ENCODE measurements at regions not wholly inside any gene's neighbourhood (a gene's known extent, or its start where the extent isn't known, plus 50 kb on each side); places are given as distances from the start of the nearest gene placed in this dataset.
A peak's percentile ranks its signal among the peaks of the same experiment; 100 is the strongest.
"Not testable (repeated sequence)": the region's sequence is repeated elsewhere in the genome, so short reads cannot be mapped to it uniquely, and the experiment has no call there.

- Mint-ChIP-seq H3K27me3 (ENCODE audit: insufficient read depth, unreplicated experiment) (peaks cover 25% of the 10 kb centered on the region), H3K4me1 (ENCODE audit: insufficient read depth, unreplicated experiment) (peaks cover 6% of the 10 kb centered on the region), H3K27ac (ENCODE audit: low read depth, unreplicated experiment) (no peak overlapping the region), H3K9me3 (ENCODE audit: unreplicated experiment) (no peaks in the 10 kb centered on the region), H3K4me3 (ENCODE audit: unreplicated experiment) (peak overlapping the region; percentile 50), H3K36me3 (ENCODE audit: insufficient read depth, unreplicated experiment) (no peaks in the 10 kb centered on the region)
- no TSS peak for BruUV-seq (replicated peaks)
- no peak for DNase-seq (ENCODE audit: unreplicated experiment)
- no peak for TF ChIP-seq CTCF (IDR thresholded peaks at IDR 0.05; ENCODE audit: unreplicated experiment)
- ChIA-PET CTCF (no interaction called here), POLR2A (interaction anchor here (0.5 to 0.6 kb wide), 2 partner anchors 10 to 130 kb away, joined by 3 read pairs; no protein-coding TSS in a partner anchor)
- intact Hi-C loops (cut with micrococcal nuclease): no loop called here
Measured at GRCh38 chr7:39855325-39855674, 94.8 kb upstream of the CDK13 start.

GRCh38 chr7:39863675-39864322 is 86.3 kb upstream of the CDK13 start:
- DNase-seq (ENCODE audit: unreplicated experiment): peak; percentile 38
- H3K27ac Mint-ChIP-seq (ENCODE audit: low read depth, unreplicated experiment); H3K27me3 Mint-ChIP-seq (ENCODE audit: insufficient read depth, unreplicated experiment); intact Hi-C loops (cut with micrococcal nuclease); H3K9me3 Mint-ChIP-seq (ENCODE audit: unreplicated experiment); H3K4me1 Mint-ChIP-seq (ENCODE audit: insufficient read depth, unreplicated experiment); BruUV-seq (replicated peaks); H3K36me3 Mint-ChIP-seq (ENCODE audit: insufficient read depth, unreplicated experiment); H3K4me3 Mint-ChIP-seq (ENCODE audit: unreplicated experiment): not testable (repeated sequence)
- TF ChIP-seq CTCF (IDR thresholded peaks at IDR 0.05; ENCODE audit: unreplicated experiment): peak; percentile 19
- ChIA-PET POLR2A (interaction anchor here (0.6 kb wide), 1 partner anchor 189 kb away, joined by 3 read pairs; no protein-coding TSS in a partner anchor), CTCF (interaction anchor here (0.7 kb wide), 1 partner anchor 29 kb away, joined by 3 read pairs; no protein-coding TSS in a partner anchor)

- H3K9me3 Mint-ChIP-seq (ENCODE audit: unreplicated experiment); BruUV-seq (replicated peaks); POLR2A ChIA-PET; DNase-seq (ENCODE audit: unreplicated experiment); H3K36me3 Mint-ChIP-seq (ENCODE audit: insufficient read depth, unreplicated experiment); H3K4me3 Mint-ChIP-seq (ENCODE audit: unreplicated experiment); CTCF ChIA-PET; H3K27ac Mint-ChIP-seq (ENCODE audit: low read depth, unreplicated experiment); H3K27me3 Mint-ChIP-seq (ENCODE audit: insufficient read depth, unreplicated experiment); intact Hi-C loops (cut with micrococcal nuclease); H3K4me1 Mint-ChIP-seq (ENCODE audit: insufficient read depth, unreplicated experiment): not testable (repeated sequence)
Measured at GRCh38 chr7:39869888-39870522, 80.1 kb upstream of the CDK13 start.

GRCh38 chr7:39871610-39872009 is 78.4 kb upstream of the CDK13 start:
- DNase-seq (ENCODE audit: unreplicated experiment); H3K36me3 Mint-ChIP-seq (ENCODE audit: insufficient read depth, unreplicated experiment); H3K9me3 Mint-ChIP-seq (ENCODE audit: unreplicated experiment); H3K4me3 Mint-ChIP-seq (ENCODE audit: unreplicated experiment); H3K27ac Mint-ChIP-seq (ENCODE audit: low read depth, unreplicated experiment); H3K4me1 Mint-ChIP-seq (ENCODE audit: insufficient read depth, unreplicated experiment); BruUV-seq (replicated peaks); CTCF ChIA-PET; intact Hi-C loops (cut with micrococcal nuclease): not testable (repeated sequence)
- H3K27me3 Mint-ChIP-seq (ENCODE audit: insufficient read depth, unreplicated experiment): peaks cover 20% of the 10 kb centered on the region
- POLR2A ChIA-PET: interaction anchor here (0.7 kb wide), 1 partner anchor 16 kb away, joined by 3 read pairs; no protein-coding TSS in a partner anchor

GRCh38 chr7:39880556-39880955 is 69.5 kb upstream of the CDK13 start:
- H3K4me1 Mint-ChIP-seq (ENCODE audit: insufficient read depth, unreplicated experiment): peaks cover 8% of the 10 kb centered on the region
- peak overlapping the region; percentile 57 for H3K27ac Mint-ChIP-seq (ENCODE audit: low read depth, unreplicated experiment)
- H3K4me3 Mint-ChIP-seq (ENCODE audit: unreplicated experiment): no peak overlapping the region
- CTCF ChIA-PET: interaction anchor here (0.7 to 4.2 kb wide), 4 partner anchors 15 to 173 kb away, joined by 4 to 21 read pairs (median 5); no protein-coding TSS in a partner anchor
- no peaks in the 10 kb centered on the region for H3K36me3 Mint-ChIP-seq (ENCODE audit: insufficient read depth, unreplicated experiment)
- BruUV-seq (replicated peaks): no TSS peak
- peak; percentile 40 for DNase-seq (ENCODE audit: unreplicated experiment)
- intact Hi-C loops (cut with micrococcal nuclease): no loop called here
- H3K9me3 Mint-ChIP-seq (ENCODE audit: unreplicated experiment): peaks cover 7% of the 10 kb centered on the region
- POLR2A ChIA-PET: interaction anchor here (1.0 kb wide), 1 partner anchor 26 kb away, joined by 3 read pairs; no protein-coding TSS in a partner anchor
- no peak for TF ChIP-seq CTCF (IDR thresholded peaks at IDR 0.05; ENCODE audit: unreplicated experiment)
- peaks cover 17% of the 10 kb centered on the region for H3K27me3 Mint-ChIP-seq (ENCODE audit: insufficient read depth, unreplicated experiment)
